SU-DHL-6 (cell line): ENCODE measurements at regions not wholly inside any gene's neighbourhood (a gene's known extent, or its start where the extent isn't known, plus 50 kb on each side); places are given as distances from the start of the nearest gene placed in this dataset.

Source experiments
- H2AFZ ChIP-seq: fragments of 200-600 bp; sonication (generic); 2 replicates; pipeline ENCODE4 v1.6.1; 2014; ENCODE audit warnings: low read depth, mild to moderate bottlenecking, moderate library complexity, mixed read lengths, antibody characterized with exemption, low read length; ENCODE audit not compliant: severe bottlenecking
- H3F3A ChIP-seq: fragments of 200-600 bp; shearing (Covaris generic); 2 replicates; pipeline ENCODE4 v1.6.0; 2016; ENCODE audit warnings: antibody characterized with exemption, mild to moderate bottlenecking; ENCODE audit not compliant: insufficient read depth
- H3K27ac ChIP-seq: fragments of 200-600 bp; sonication (generic); 2 replicates; pipeline ENCODE4 v1.5.1; 2016; ENCODE audit warnings: low read depth, mild to moderate bottlenecking, low read length, moderate library complexity, mixed read lengths
- H3K27me3 ChIP-seq: fragments of 200-600 bp; sonication (generic), shearing (Covaris generic); 2 replicates; pipeline ENCODE4 v1.6.0; 2014; ENCODE audit warnings: mild to moderate bottlenecking, low read length
- H3K36me3 ChIP-seq: fragments of 200-600 bp; sonication (generic); 2 replicates; pipeline ENCODE4 v1.6.1; 2014; ENCODE audit warnings: mild to moderate bottlenecking, low read length, mixed read lengths
- H3K4me2 ChIP-seq: fragments of 300-600, 200-600 bp; shearing (Covaris generic), sonication (generic); 2 replicates; pipeline ENCODE4 v1.6.0; 2014; ENCODE audit warnings: low read length, low read depth, mild to moderate bottlenecking; ENCODE audit not compliant: poor library complexity, severe bottlenecking
- H3K4me3 ChIP-seq: fragments of 200-600 bp; sonication (generic); 2 replicates; pipeline ENCODE4 v1.5.1; 2014; ENCODE audit warnings: antibody characterized with exemption, low read length, mild to moderate bottlenecking, mixed read lengths; ENCODE audit not compliant: insufficient read depth, poor library complexity, severe bottlenecking
- H3K79me2 ChIP-seq: fragments of 200-600 bp; sonication (generic); 2 replicates; pipeline ENCODE4 v1.6.1; 2014; ENCODE audit warnings: mild to moderate bottlenecking, low read length, moderate library complexity; ENCODE audit not compliant: insufficient read depth
- H3K9ac ChIP-seq: fragments of 200-600 bp; sonication (generic); 2 replicates; pipeline ENCODE4 v1.7.0; 2014; ENCODE audit warnings: mild to moderate bottlenecking, low read length
- H3K9me2 ChIP-seq: fragments of 200-600 bp; sonication (generic); replicated peaks from 2 replicates; pipeline ENCODE4 v1.6.1; 2014; ENCODE audit warnings: low read length; ENCODE audit not compliant: insufficient read depth
- H3K9me3 ChIP-seq: fragments of 200-600 bp; sonication (generic); 2 replicates; pipeline ENCODE4 v1.6.1; 2014; ENCODE audit warnings: low read length, mixed read lengths; ENCODE audit not compliant: insufficient read depth
- H4K20me1 ChIP-seq: fragments of 200-600 bp; sonication (generic); 2 replicates; pipeline ENCODE4 v1.6.1; 2014; ENCODE audit warnings: low read depth, mild to moderate bottlenecking, antibody characterized with exemption, low read length, moderate library complexity, mixed read lengths
- CTCF ChIP-seq: fragments of 200-600 bp; sonication (generic); IDR thresholded peaks from one replicate; pipeline ENCODE4 v1.5.1; 2017; ENCODE audit warnings: antibody characterized with exemption, mild to moderate bottlenecking, low read length, moderate library complexity; ENCODE audit not compliant: insufficient read depth, poor library complexity, severe bottlenecking
- EZH2phosphoT487 ChIP-seq: fragments of 200-600 bp; sonication (generic), shearing (Covaris generic); conservative IDR thresholded peaks from 2 replicates; pipeline ENCODE4 v1.6.1; 2018; ENCODE audit warnings: mild to moderate bottlenecking, antibody characterized with exemption, low read length, moderate library complexity, mixed read lengths

GRCh38 chr15:69963385-69963784 is 134.3 kb downstream of the TLE3 start:
- no peaks in the 10 kb centered on the region for H3K9me2 ChIP-seq
- TF ChIP-seq EZH2phosphoT487 (no peak), CTCF (no peak)
- H3K79me2 ChIP-seq, result no peaks in the 10 kb centered on the region
- no peak overlapping the region for H3K4me3 ChIP-seq
- H3F3A ChIP-seq, result no peaks in the 10 kb centered on the region
- H3K9me3 ChIP-seq, result no peaks in the 10 kb centered on the region
- no peak overlapping the region for H3K27ac ChIP-seq
- no peak overlapping the region for H3K9ac ChIP-seq
- H3K4me2 ChIP-seq, result no peak overlapping the region
- no peaks in the 10 kb centered on the region for H3K27me3 ChIP-seq
- no peak overlapping the region for H2AFZ ChIP-seq
- no peaks in the 10 kb centered on the region for H3K36me3 ChIP-seq
- no peaks in the 10 kb centered on the region for H4K20me1 ChIP-seq

GRCh38 chr15:69971771-69972170 is 125.9 kb downstream of the TLE3 start:
- TF ChIP-seq CTCF, result no peak
- TF ChIP-seq EZH2phosphoT487, result no peak
- Histone ChIP-seq H2AFZ (no peak overlapping the region), H3K4me2 (no peak overlapping the region), H4K20me1 (no peaks in the 10 kb centered on the region), H3K79me2 (no peaks in the 10 kb centered on the region), H3K27ac (no peak overlapping the region), H3K9me3 (no peaks in the 10 kb centered on the region), H3K9ac (no peak overlapping the region), H3F3A (no peaks in the 10 kb centered on the region), H3K36me3 (no peaks in the 10 kb centered on the region), H3K27me3 (no peaks in the 10 kb centered on the region), H3K9me2 (no peaks in the 10 kb centered on the region), H3K4me3 (no peak overlapping the region)

- Histone ChIP-seq H3K36me3 (no peaks in the 10 kb centered on the region), H2AFZ (no peak overlapping the region), H3K4me2 (no peak overlapping the region), H3K27me3 (no peaks in the 10 kb centered on the region), H3K79me2 (no peaks in the 10 kb centered on the region), H3K9me3 (no peaks in the 10 kb centered on the region), H4K20me1 (no peaks in the 10 kb centered on the region), H3K9me2 (no peaks in the 10 kb centered on the region), H3K27ac (no peak overlapping the region), H3F3A (no peaks in the 10 kb centered on the region), H3K4me3 (no peak overlapping the region), H3K9ac (no peak overlapping the region)
- TF ChIP-seq EZH2phosphoT487, result no peak
- TF ChIP-seq CTCF, result no peak
Measured at GRCh38 chr15:69972436-69972835, 125.3 kb downstream of the TLE3 start.
